ENCODE measurements at regions not wholly inside any gene's neighbourhood (a gene's known extent, or its start where the extent isn't known, plus 50 kb on each side); places are given as distances from the start of the nearest gene placed in this dataset.

- Histone ChIP-seq H2AFZ (ENCODE audit: low read length) (no peak overlapping the region), H3K9me3 (ENCODE audit: insufficient read depth, low read depth, low read length) (no peaks in the 10 kb centered on the region), H3K79me2 (ENCODE audit: insufficient read depth, low read length) (no peaks in the 10 kb centered on the region), H3K9ac (ENCODE audit: low read depth, low read length, poor library complexity, severe bottlenecking) (no peak overlapping the region), H3F3A (ENCODE audit: low read depth) (peaks cover 5% of the 10 kb centered on the region; the same call in 1 of the 2 replicates), H4K20me1 (ENCODE audit: insufficient read depth, low read length, poor library complexity, severe bottlenecking) (no peaks in the 10 kb centered on the region), H3K9me2 (replicated peaks; ENCODE audit: low read depth, low read length) (no peaks in the 10 kb centered on the region), H3K4me3 (ENCODE audit: low read length, poor library complexity, severe bottlenecking) (no peak overlapping the region), H3K4me2 (ENCODE audit: low read depth, low read length, poor library complexity, severe bottlenecking) (no peak overlapping the region), H3K27me3 (ENCODE audit: insufficient read depth, low read length, poor library complexity, severe bottlenecking) (no peaks in the 10 kb centered on the region), H3K36me3 (ENCODE audit: insufficient read depth, low read length) (no peaks in the 10 kb centered on the region), H3K4me1 (ENCODE audit: insufficient read depth, low read length, poor library complexity, severe bottlenecking) (peaks cover 37% of the 10 kb centered on the region)
- TF ChIP-seq, protein P1, sequence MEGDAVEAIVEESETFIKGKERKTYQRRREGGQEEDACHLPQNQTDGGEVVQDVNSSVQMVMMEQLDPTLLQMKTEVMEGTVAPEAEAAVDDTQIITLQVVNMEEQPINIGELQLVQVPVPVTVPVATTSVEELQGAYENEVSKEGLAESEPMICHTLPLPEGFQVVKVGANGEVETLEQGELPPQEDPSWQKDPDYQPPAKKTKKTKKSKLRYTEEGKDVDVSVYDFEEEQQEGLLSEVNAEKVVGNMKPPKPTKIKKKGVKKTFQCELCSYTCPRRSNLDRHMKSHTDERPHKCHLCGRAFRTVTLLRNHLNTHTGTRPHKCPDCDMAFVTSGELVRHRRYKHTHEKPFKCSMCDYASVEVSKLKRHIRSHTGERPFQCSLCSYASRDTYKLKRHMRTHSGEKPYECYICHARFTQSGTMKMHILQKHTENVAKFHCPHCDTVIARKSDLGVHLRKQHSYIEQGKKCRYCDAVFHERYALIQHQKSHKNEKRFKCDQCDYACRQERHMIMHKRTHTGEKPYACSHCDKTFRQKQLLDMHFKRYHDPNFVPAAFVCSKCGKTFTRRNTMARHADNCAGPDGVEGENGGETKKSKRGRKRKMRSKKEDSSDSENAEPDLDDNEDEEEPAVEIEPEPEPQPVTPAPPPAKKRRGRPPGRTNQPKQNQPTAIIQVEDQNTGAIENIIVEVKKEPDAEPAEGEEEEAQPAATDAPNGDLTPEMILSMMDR (conservative IDR thresholded peaks at IDR 0.05; ENCODE audit: low read length), result no peak
- TF ChIP-seq EZH2phosphoT487 (IDR thresholded peaks at IDR 0.05; ENCODE audit: borderline replicate concordance), result no peak
Observed at GRCh38 chr11:128339792-128340191, 247.6 kb downstream of the ETS1 start.

- H3K4me3 ChIP-seq (ENCODE audit: low read length, poor library complexity, severe bottlenecking), result no peak overlapping the region
- H3K9me3 ChIP-seq (ENCODE audit: insufficient read depth, low read depth, low read length), result no peaks in the 10 kb centered on the region
- no peaks in the 10 kb centered on the region for H4K20me1 ChIP-seq (ENCODE audit: insufficient read depth, low read length, poor library complexity, severe bottlenecking)
- no peaks in the 10 kb centered on the region for H3K36me3 ChIP-seq (ENCODE audit: insufficient read depth, low read length)
- no peak overlapping the region for H2AFZ ChIP-seq (ENCODE audit: low read length)
- no peak overlapping the region for H3K9ac ChIP-seq (ENCODE audit: low read depth, low read length, poor library complexity, severe bottlenecking)
- H3K9me2 ChIP-seq (replicated peaks; ENCODE audit: low read depth, low read length), result no peaks in the 10 kb centered on the region
- peaks cover 5% of the 10 kb centered on the region; the same call in 1 of the 2 replicates for H3F3A ChIP-seq (ENCODE audit: low read depth)
- H3K4me2 ChIP-seq (ENCODE audit: low read depth, low read length, poor library complexity, severe bottlenecking), result no peak overlapping the region
- TF ChIP-seq, protein P1 (conservative IDR thresholded peaks at IDR 0.05; ENCODE audit: low read length), result no peak
- TF ChIP-seq EZH2phosphoT487 (IDR thresholded peaks at IDR 0.05; ENCODE audit: borderline replicate concordance), result no peak
- H3K4me1 ChIP-seq (ENCODE audit: insufficient read depth, low read length, poor library complexity, severe bottlenecking), result peaks cover 38% of the 10 kb centered on the region
- H3K27me3 ChIP-seq (ENCODE audit: insufficient read depth, low read length, poor library complexity, severe bottlenecking), result no peaks in the 10 kb centered on the region
- H3K79me2 ChIP-seq (ENCODE audit: insufficient read depth, low read length), result no peaks in the 10 kb centered on the region
Observed at GRCh38 chr11:128338811-128339210, 248.5 kb downstream of the ETS1 start.

DNA sequence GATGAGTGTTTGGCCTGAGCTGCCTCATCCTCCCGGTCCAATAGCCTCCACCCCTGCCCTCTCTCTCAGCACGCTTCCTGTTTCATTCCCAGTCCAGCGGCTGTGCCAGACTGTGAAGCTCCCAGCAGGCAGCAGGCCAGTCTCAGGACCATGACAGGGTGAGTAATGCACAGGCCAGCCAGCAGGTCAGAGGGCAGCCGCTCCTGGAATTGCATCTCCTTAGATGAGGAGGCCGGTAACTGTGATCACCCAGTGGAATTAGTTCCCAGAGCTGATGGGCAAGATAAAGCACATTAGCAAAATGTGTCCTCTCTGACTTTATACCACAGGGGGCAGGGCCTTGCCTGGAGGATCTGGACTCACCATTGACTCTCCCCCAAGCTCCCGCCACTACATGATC is 251.2 kb downstream of the ETS1 start:
- no peak overlapping the region for H3K4me2 ChIP-seq (ENCODE audit: low read depth, low read length, poor library complexity, severe bottlenecking)
- no peak overlapping the region for H2AFZ ChIP-seq (ENCODE audit: low read length)
- H3K27me3 ChIP-seq (ENCODE audit: insufficient read depth, low read length, poor library complexity, severe bottlenecking), result no peaks in the 10 kb centered on the region
- H3K79me2 ChIP-seq (ENCODE audit: insufficient read depth, low read length), result no peaks in the 10 kb centered on the region
- H3K9me2 ChIP-seq (replicated peaks; ENCODE audit: low read depth, low read length), result no peaks in the 10 kb centered on the region
- H3K4me3 ChIP-seq (ENCODE audit: low read length, poor library complexity, severe bottlenecking), result no peak overlapping the region
- no peaks in the 10 kb centered on the region for H4K20me1 ChIP-seq (ENCODE audit: insufficient read depth, low read length, poor library complexity, severe bottlenecking)
- no peak overlapping the region for H3K9ac ChIP-seq (ENCODE audit: low read depth, low read length, poor library complexity, severe bottlenecking)
- no peaks in the 10 kb centered on the region for H3K9me3 ChIP-seq (ENCODE audit: insufficient read depth, low read depth, low read length)
- H3K36me3 ChIP-seq (ENCODE audit: insufficient read depth, low read length), result no peaks in the 10 kb centered on the region
- no peak for TF ChIP-seq EZH2phosphoT487 (IDR thresholded peaks at IDR 0.05; ENCODE audit: borderline replicate concordance)
- TF ChIP-seq, protein P1 (conservative IDR thresholded peaks at IDR 0.05; ENCODE audit: low read length), result no peak
- peaks cover 17% of the 10 kb centered on the region for H3K4me1 ChIP-seq (ENCODE audit: insufficient read depth, low read length, poor library complexity, severe bottlenecking)
- no peaks in the 10 kb centered on the region for H3F3A ChIP-seq (ENCODE audit: low read depth)
